ENCODE measurements at regions not wholly inside any gene's neighbourhood (a gene's known extent, or its start where the extent isn't known, plus 50 kb on each side); places are given as distances from the start of the nearest gene placed in this dataset.

- no peak for DNase-seq
- no peaks in the 10 kb centered on the region for H3K36me3 ChIP-seq
- no peak overlapping the region for H3K4me3 ChIP-seq (replicated peaks in 1 of 3)
- TF ChIP-seq POLR2A (IDR thresholded peaks at IDR 0.05): no peak
- TF ChIP-seq, protein P1, sequence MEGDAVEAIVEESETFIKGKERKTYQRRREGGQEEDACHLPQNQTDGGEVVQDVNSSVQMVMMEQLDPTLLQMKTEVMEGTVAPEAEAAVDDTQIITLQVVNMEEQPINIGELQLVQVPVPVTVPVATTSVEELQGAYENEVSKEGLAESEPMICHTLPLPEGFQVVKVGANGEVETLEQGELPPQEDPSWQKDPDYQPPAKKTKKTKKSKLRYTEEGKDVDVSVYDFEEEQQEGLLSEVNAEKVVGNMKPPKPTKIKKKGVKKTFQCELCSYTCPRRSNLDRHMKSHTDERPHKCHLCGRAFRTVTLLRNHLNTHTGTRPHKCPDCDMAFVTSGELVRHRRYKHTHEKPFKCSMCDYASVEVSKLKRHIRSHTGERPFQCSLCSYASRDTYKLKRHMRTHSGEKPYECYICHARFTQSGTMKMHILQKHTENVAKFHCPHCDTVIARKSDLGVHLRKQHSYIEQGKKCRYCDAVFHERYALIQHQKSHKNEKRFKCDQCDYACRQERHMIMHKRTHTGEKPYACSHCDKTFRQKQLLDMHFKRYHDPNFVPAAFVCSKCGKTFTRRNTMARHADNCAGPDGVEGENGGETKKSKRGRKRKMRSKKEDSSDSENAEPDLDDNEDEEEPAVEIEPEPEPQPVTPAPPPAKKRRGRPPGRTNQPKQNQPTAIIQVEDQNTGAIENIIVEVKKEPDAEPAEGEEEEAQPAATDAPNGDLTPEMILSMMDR (IDR thresholded peaks at IDR 0.05): no peak
- 93 to 97% methylated on average over 2 of the region's 2 CpGs for WGBS, 2 donors
- intact Hi-C loops (cut with DNase I): loop anchor here (10.0 kb wide), 1 partner anchor 190 kb away; no protein-coding TSS in a partner anchor
- H3K4me1 ChIP-seq: peaks cover 39 to 53% of the 10 kb centered on the region in 2 donors
- no peaks in the 10 kb centered on the region for H3K27me3 ChIP-seq
- H3K9me3 ChIP-seq: no peaks in the 10 kb centered on the region
- H3K27ac ChIP-seq: peak overlapping the region in 2 of 3 donors; percentile 93 to 98
Observed at GRCh38 chr5:96244696-96245095, 188.4 kb downstream of the PCSK1 start.

- H3K4me1 ChIP-seq: peaks cover 36 to 52% of the 10 kb centered on the region in 2 donors
- intact Hi-C loops (cut with DNase I): loop anchor here (10.0 kb wide), 1 partner anchor 189 kb away; no protein-coding TSS in a partner anchor
- WGBS, 2 donors: 85 to 97% methylated on average over 1 of the region's 1 CpG
Observed at GRCh38 chr5:96243862-96244261, 189.2 kb downstream of the PCSK1 start.

GRCh38 chr5:96243203-96243602, 189.8 kb downstream of the PCSK1 start:
- no peaks in the 10 kb centered on the region for H3K36me3 ChIP-seq
- intact Hi-C loops (cut with DNase I): loop anchor here (10.0 kb wide), 1 partner anchor 188 kb away; no protein-coding TSS in a partner anchor
- 34 to 35% methylated on average over 1 of the region's 1 CpG for WGBS, 2 donors
- H3K4me3 ChIP-seq (replicated peaks in 1 of 3): no peak overlapping the region
- DNase-seq: no peak
- peaks cover 31 to 45% of the 10 kb centered on the region in 2 donors for H3K4me1 ChIP-seq
- peak overlapping the region in 1 of 3 donors; percentile 41 for H3K27ac ChIP-seq
- no peaks in the 10 kb centered on the region for H3K27me3 ChIP-seq
- H3K9me3 ChIP-seq: no peaks in the 10 kb centered on the region
- TF ChIP-seq, protein P1 (IDR thresholded peaks at IDR 0.05): no peak
- TF ChIP-seq POLR2A (IDR thresholded peaks at IDR 0.05): no peak

More at GRCh38 chr5:96243862-96244261, 189.2 kb downstream of the PCSK1 start:
- Histone ChIP-seq H3K4me3 (replicated peaks in 1 of 3) (no peak overlapping the region), H3K9me3 (no peaks in the 10 kb centered on the region), H3K27me3 (no peaks in the 10 kb centered on the region), H3K27ac (peak overlapping the region in 1 of 3 donors; percentile 41), H3K36me3 (no peaks in the 10 kb centered on the region)
- TF ChIP-seq POLR2A (IDR thresholded peaks at IDR 0.05): no peak
- TF ChIP-seq, protein P1 (IDR thresholded peaks at IDR 0.05): no peak
- DNase-seq: no peak

GRCh38 chr5:96242571-96242970, 190.5 kb downstream of the PCSK1 start:
- no peak for TF ChIP-seq POLR2A (IDR thresholded peaks at IDR 0.05)
- TF ChIP-seq, protein P1 (IDR thresholded peaks at IDR 0.05): no peak
- 88 to 98% methylated on average over 1 of the region's 1 CpG for WGBS, 2 donors
- Histone ChIP-seq H3K36me3 (no peaks in the 10 kb centered on the region), H3K4me3 (replicated peaks in 1 of 3) (no peak overlapping the region), H3K27me3 (no peaks in the 10 kb centered on the region), H3K9me3 (no peaks in the 10 kb centered on the region), H3K4me1 (peaks cover 25 to 39% of the 10 kb centered on the region in 2 donors), H3K27ac (no peak overlapping the region)
- intact Hi-C loops (cut with DNase I): loop anchor here (10.0 kb wide), 1 partner anchor 188 kb away; no protein-coding TSS in a partner anchor
- DNase-seq: no peak

DNA sequence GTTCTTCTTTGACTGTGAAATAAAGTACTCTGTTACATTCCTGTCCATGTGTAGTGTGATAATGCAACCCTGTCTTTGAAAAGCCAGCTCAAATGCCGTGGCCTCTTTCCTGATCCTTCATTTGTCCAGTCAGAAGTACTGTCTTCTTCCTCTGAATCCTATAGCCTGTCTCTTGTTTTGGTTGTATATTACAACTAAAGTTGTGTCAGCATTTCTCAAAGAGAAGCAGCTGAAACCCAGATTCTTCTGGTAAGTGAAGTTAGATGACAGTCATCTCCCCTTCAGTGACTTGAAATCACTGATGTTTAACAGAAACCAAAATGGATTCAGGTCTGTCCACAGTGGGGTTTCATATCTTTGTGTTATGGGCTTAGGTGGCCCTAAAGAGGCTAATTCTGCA, 196.2 kb downstream of the PCSK1 start:
- TF ChIP-seq POLR2A (IDR thresholded peaks at IDR 0.05): no peak
- TF ChIP-seq, protein P1 (IDR thresholded peaks at IDR 0.05): no peak
- no peaks in the 10 kb centered on the region for H3K9me3 ChIP-seq
- H3K27ac ChIP-seq: no peak overlapping the region
- no peaks in the 10 kb centered on the region for H3K27me3 ChIP-seq
- DNase-seq: no peak
- intact Hi-C loops (cut with DNase I): no loop called here
- no peaks in the 10 kb centered on the region for H3K4me1 ChIP-seq
- H3K4me3 ChIP-seq (replicated peaks in 1 of 3): no peak overlapping the region
- WGBS, 2 donors: 91 to 94% methylated on average over 1 of the region's 1 CpG
- no peaks in the 10 kb centered on the region for H3K36me3 ChIP-seq
